HG02798 (cell line): ENCODE measurements at regions not wholly inside any gene's neighbourhood (a gene's known extent, or its start where the extent isn't known, plus 50 kb on each side); places are given as distances from the start of the nearest gene placed in this dataset.

Experiments
- ATAC-seq: cut with Tn5 transposase; IDR thresholded peaks from one replicate; pipeline ENCODE4 v1.9.1; 2021; ENCODE audit warnings: mild to moderate bottlenecking; ENCODE audit not compliant: unreplicated experiment, poor library complexity

GRCh38 chr22:49015993-49016908, 811.4 kb downstream of the BRD1 start:
- no peak for ATAC-seq

GRCh38 chr22:49015459-49015858, 812.2 kb downstream of the BRD1 start:
- no peak for ATAC-seq

- ATAC-seq, result no peak
These were observed 813.2 kb downstream of the BRD1 start for GRCh38 chr22:49014227-49015201.

- no peak for ATAC-seq
These were observed 814.0 kb downstream of the BRD1 start for GRCh38 chr22:49013707-49014106.

- ATAC-seq, result no peak
These were observed 814.8 kb downstream of the BRD1 start for GRCh38 chr22:49012712-49013395.

- no peak for ATAC-seq
These were observed 815.7 kb downstream of the BRD1 start for GRCh38 chr22:49011769-49012648.

GRCh38 chr22:49011379-49011768, 816.3 kb downstream of the BRD1 start:
- no peak for ATAC-seq

GRCh38 chr22:49010901-49011300, 816.8 kb downstream of the BRD1 start:
- ATAC-seq, result no peak

- ATAC-seq, result no peak
These were observed 817.4 kb downstream of the BRD1 start for GRCh38 chr22:49010070-49010863.

GRCh38 chr22:49009359-49010063, 818.2 kb downstream of the BRD1 start:
- ATAC-seq, result no peak

GRCh38 chr22:49008682-49009235, 818.9 kb downstream of the BRD1 start:
- ATAC-seq, result no peak

GRCh38 chr22:49007013-49007653, 820.5 kb downstream of the BRD1 start:
- no peak for ATAC-seq

GRCh38 chr22:49006207-49007012, 821.3 kb downstream of the BRD1 start:
- no peak for ATAC-seq

GRCh38 chr22:49005557-49005956, 822.1 kb downstream of the BRD1 start:
- ATAC-seq, result no peak

- ATAC-seq, result no peak
These were observed 822.9 kb downstream of the BRD1 start for GRCh38 chr22:49004484-49005399.
